ENCODE measurements at regions not wholly inside any gene's neighbourhood (a gene's known extent, or its start where the extent isn't known, plus 50 kb on each side); places are given as distances from the start of the nearest gene placed in this dataset.

- TF ChIP-seq RXRA (IDR thresholded peaks at IDR 0.05) (no peak), ATF3 (IDR thresholded peaks at IDR 0.05) (no peak), CTCF (IDR thresholded peaks at IDR 0.05; ENCODE audit: low read depth, low read length, missing input control) (no peak), TAF1 (conservative IDR thresholded peaks at IDR 0.05) (no peak), EGR1 (IDR thresholded peaks at IDR 0.05; ENCODE audit: low read depth in 2 of 2) (no peak), HNF4A (conservative IDR thresholded peaks at IDR 0.05) (no peak), SP1 (IDR thresholded peaks at IDR 0.05) (no peak), RAD21 (IDR thresholded peaks at IDR 0.05) (no peak), YY1 (IDR thresholded peaks at IDR 0.05) (no peak)
- TF ChIP-seq, protein P1, sequence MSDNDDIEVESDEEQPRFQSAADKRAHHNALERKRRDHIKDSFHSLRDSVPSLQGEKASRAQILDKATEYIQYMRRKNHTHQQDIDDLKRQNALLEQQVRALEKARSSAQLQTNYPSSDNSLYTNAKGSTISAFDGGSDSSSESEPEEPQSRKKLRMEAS (IDR thresholded peaks at IDR 0.05): no peak
- TF ChIP-seq, protein P2, sequence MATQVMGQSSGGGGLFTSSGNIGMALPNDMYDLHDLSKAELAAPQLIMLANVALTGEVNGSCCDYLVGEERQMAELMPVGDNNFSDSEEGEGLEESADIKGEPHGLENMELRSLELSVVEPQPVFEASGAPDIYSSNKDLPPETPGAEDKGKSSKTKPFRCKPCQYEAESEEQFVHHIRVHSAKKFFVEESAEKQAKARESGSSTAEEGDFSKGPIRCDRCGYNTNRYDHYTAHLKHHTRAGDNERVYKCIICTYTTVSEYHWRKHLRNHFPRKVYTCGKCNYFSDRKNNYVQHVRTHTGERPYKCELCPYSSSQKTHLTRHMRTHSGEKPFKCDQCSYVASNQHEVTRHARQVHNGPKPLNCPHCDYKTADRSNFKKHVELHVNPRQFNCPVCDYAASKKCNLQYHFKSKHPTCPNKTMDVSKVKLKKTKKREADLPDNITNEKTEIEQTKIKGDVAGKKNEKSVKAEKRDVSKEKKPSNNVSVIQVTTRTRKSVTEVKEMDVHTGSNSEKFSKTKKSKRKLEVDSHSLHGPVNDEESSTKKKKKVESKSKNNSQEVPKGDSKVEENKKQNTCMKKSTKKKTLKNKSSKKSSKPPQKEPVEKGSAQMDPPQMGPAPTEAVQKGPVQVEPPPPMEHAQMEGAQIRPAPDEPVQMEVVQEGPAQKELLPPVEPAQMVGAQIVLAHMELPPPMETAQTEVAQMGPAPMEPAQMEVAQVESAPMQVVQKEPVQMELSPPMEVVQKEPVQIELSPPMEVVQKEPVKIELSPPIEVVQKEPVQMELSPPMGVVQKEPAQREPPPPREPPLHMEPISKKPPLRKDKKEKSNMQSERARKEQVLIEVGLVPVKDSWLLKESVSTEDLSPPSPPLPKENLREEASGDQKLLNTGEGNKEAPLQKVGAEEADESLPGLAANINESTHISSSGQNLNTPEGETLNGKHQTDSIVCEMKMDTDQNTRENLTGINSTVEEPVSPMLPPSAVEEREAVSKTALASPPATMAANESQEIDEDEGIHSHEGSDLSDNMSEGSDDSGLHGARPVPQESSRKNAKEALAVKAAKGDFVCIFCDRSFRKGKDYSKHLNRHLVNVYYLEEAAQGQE (IDR thresholded peaks at IDR 0.05): no peak
Observed at GRCh38 chr20:21575981-21576740, 62.3 kb upstream of the NKX2-2 start.
